CD4-positive, alpha-beta T cell (primary cell): ENCODE measurements at regions not wholly inside any gene's neighbourhood (a gene's known extent, or its start where the extent isn't known, plus 50 kb on each side); places are given as distances from the start of the nearest gene placed in this dataset.

Source experiments
- ATAC-seq: fragments of 200-7000 bp; cut with Tn5 transposase; one replicate; pipeline ENCODE4 v1.10.0; 2022; ENCODE audit warnings: mild to moderate bottlenecking; ENCODE audit not compliant: poor library complexity
- CTCF ChIA-PET: fragments of 350-600 bp; sonication (Branson Sonifier 250); formaldehyde crosslinking; loops from one replicate; lab custom pipeline; 2021; ENCODE audit warnings: antibody characterized with exemption, inconsistent platforms; lab: Charles Lee
- POLR2A ChIA-PET: fragments of 350-600 bp; sonication (Branson Sonifier 250); formaldehyde crosslinking; loops from one replicate; lab custom pipeline; 2021; ENCODE audit warnings: antibody characterized with exemption, inconsistent platforms; lab: Charles Lee
- DNase-seq, 14 experiments: peaks; one replicate each; pipeline ENCODE4 v3.0.0-alpha.2; 2013 to 2020; ENCODE audit warnings: mixed read lengths in 2 of 14
- H3K27ac ChIP-seq, 2 donors: one replicate each; pipeline versions ENCODE4 v1.5.1 to v1.7.0; 2013; ENCODE audit warnings: low read length in 2 of 2, low read depth in 1 of 2, mild to moderate bottlenecking in 1 of 2
- H3K27me3 ChIP-seq, 2 experiments: 1 replicate in 1 of 2; 2 replicates in 1 of 2; pipeline versions ENCODE4 v1.6.1 to v1.7.0; 2013; ENCODE audit warnings: low read length in 2 of 2, control low read depth in 1 of 2, mild to moderate bottlenecking in 1 of 2, moderate library complexity in 1 of 2; ENCODE audit not compliant: insufficient read depth in 2 of 2, control insufficient read depth in 1 of 2
- H3K36me3 ChIP-seq: one replicate; pipeline ENCODE4 v1.6.1; 2013; ENCODE audit warnings: low read length, control low read depth; ENCODE audit not compliant: insufficient read depth
- H3K4me1 ChIP-seq: one replicate; pipeline ENCODE4 v1.6.1; 2013; ENCODE audit warnings: low read length, control low read depth; ENCODE audit not compliant: insufficient read depth
- H3K4me3 ChIP-seq: one replicate; pipeline ENCODE4 v1.5.1; 2013; ENCODE audit warnings: mild to moderate bottlenecking, low read length, moderate library complexity
- H3K9me3 ChIP-seq, 2 experiments: 1 replicate in 1 of 2; 2 replicates in 1 of 2; pipeline versions ENCODE4 v1.6.1 to v1.7.0; 2013; ENCODE audit warnings: low read length in 2 of 2, mild to moderate bottlenecking in 2 of 2, control low read depth in 1 of 2, moderate library complexity in 1 of 2; ENCODE audit not compliant: control insufficient read depth in 1 of 2, insufficient read depth in 1 of 2
- H3K27ac Mint-ChIP-seq: one replicate; pipeline ENCODE4 v1.8.0; 2020; ENCODE audit warnings: mixed read lengths
- H3K27me3 Mint-ChIP-seq: one replicate; pipeline ENCODE4 v1.8.0; 2021; ENCODE audit warnings: mixed read lengths
- H3K36me3 Mint-ChIP-seq: one replicate; pipeline ENCODE4 v1.8.0; 2021; ENCODE audit warnings: low read depth, mixed read lengths
- H3K4me1 Mint-ChIP-seq: one replicate; pipeline ENCODE4 v1.8.0; 2021; ENCODE audit warnings: low read depth, mixed read lengths
- H3K4me3 Mint-ChIP-seq: one replicate; pipeline ENCODE4 v1.8.0; 2020; ENCODE audit warnings: mild to moderate bottlenecking, mixed read lengths
- H3K9me3 Mint-ChIP-seq: one replicate; pipeline ENCODE4 v1.8.0; 2020; ENCODE audit warnings: mixed read lengths
- intact Hi-C, 2 experiments: fragments of 100-400 bp; cut with DNase I in 1 of 2; cut with micrococcal nuclease in 1 of 2; formaldehyde crosslinking; loops; one replicate each; pipeline versions ENCODE4 v1.15.1 to v1.9.0; 2023 to 2025; cut with DNase I, micrococcal nuclease
- TF ChIP-seq, protein P1 (sequence below): fragments of 200-600 bp; IDR thresholded peaks from one replicate; pipeline ENCODE4 v1.8.0; 2022; ENCODE audit warnings: antibody characterized with exemption, mild to moderate bottlenecking

DNA sequence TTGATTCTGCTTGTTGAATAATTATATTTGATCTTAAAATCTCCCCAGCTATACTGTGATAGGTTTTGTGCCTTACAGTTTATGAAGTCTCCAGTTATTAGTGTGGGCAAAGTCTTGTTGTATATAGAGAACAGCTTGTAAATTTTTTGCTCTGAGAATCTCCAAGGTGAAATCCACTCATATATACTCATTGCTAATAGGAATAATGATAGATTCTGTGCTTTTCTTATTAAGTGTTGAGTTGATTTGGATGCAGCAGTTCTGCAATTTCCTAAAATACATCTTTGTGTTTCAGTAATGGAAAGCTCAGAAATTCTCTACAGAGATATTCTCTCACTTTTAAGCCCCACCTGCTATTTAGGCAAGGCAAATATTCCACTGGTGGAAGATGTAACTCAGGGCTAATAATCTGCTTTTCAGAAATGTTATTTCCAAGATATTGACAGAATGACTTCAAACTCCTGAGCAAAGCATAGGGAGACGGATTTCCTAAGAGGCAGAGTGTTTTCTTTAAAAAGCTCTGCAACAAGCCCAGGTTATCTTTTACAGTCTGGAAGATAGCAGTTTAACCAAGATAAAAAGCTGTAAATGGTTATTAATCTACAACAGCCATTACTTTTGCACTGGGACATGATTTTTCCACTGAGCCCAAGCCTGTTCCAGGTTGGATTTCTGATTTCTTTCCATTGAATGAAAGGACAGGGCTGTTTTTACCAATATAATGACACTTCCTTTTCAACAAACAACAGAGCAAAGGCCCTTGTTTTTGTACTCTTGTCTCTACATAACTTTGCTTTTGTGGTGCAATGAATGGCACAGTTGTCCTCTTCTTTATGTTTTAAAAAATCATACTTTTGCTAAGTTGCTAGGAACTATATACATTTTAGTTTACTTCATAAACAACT, 239.9 kb upstream of the ATP2B1 start:
- peaks cover 61% of the 10 kb centered on the region for H3K4me1 Mint-ChIP-seq
- H3K27ac ChIP-seq: peak overlapping the region in 1 of 2 donors; percentile 14
- ATAC-seq (no peak), DNase-seq (peak in 1 of 14 experiments; percentile 22)
- ChIA-PET POLR2A (interaction anchor here (1.8 to 2.6 kb wide), 2 partner anchors 85 to 239 kb away, joined by 6 to 21 read pairs; partner anchors contain the start of gene ATP2B1), CTCF (interaction anchor here (1.0 to 1.9 kb wide), 3 partner anchors 12 to 284 kb away, joined by 3 to 7 read pairs (median 4); no protein-coding TSS in a partner anchor)
- no peaks in the 10 kb centered on the region for H3K27me3 ChIP-seq
- no peak overlapping the region for H3K4me3 Mint-ChIP-seq
- no peaks in the 10 kb centered on the region for H3K36me3 Mint-ChIP-seq
- peak overlapping the region; percentile 61 for H3K27ac Mint-ChIP-seq
- TF ChIP-seq, protein P1, sequence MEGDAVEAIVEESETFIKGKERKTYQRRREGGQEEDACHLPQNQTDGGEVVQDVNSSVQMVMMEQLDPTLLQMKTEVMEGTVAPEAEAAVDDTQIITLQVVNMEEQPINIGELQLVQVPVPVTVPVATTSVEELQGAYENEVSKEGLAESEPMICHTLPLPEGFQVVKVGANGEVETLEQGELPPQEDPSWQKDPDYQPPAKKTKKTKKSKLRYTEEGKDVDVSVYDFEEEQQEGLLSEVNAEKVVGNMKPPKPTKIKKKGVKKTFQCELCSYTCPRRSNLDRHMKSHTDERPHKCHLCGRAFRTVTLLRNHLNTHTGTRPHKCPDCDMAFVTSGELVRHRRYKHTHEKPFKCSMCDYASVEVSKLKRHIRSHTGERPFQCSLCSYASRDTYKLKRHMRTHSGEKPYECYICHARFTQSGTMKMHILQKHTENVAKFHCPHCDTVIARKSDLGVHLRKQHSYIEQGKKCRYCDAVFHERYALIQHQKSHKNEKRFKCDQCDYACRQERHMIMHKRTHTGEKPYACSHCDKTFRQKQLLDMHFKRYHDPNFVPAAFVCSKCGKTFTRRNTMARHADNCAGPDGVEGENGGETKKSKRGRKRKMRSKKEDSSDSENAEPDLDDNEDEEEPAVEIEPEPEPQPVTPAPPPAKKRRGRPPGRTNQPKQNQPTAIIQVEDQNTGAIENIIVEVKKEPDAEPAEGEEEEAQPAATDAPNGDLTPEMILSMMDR: no peak
- no peaks in the 10 kb centered on the region for H3K9me3 ChIP-seq
- H3K4me1 ChIP-seq: peaks cover 18% of the 10 kb centered on the region
- H3K9me3 Mint-ChIP-seq: no peaks in the 10 kb centered on the region
- H3K36me3 ChIP-seq: no peaks in the 10 kb centered on the region
- H3K4me3 ChIP-seq: no peak overlapping the region
- intact Hi-C loops: loop anchor here (2.0 to 5.0 kb wide), 3 partner anchors 186 to 240 kb away; partner anchors contain the start of gene ATP2B1 (in 1 of the 2)
- no peaks in the 10 kb centered on the region for H3K27me3 Mint-ChIP-seq

DNA sequence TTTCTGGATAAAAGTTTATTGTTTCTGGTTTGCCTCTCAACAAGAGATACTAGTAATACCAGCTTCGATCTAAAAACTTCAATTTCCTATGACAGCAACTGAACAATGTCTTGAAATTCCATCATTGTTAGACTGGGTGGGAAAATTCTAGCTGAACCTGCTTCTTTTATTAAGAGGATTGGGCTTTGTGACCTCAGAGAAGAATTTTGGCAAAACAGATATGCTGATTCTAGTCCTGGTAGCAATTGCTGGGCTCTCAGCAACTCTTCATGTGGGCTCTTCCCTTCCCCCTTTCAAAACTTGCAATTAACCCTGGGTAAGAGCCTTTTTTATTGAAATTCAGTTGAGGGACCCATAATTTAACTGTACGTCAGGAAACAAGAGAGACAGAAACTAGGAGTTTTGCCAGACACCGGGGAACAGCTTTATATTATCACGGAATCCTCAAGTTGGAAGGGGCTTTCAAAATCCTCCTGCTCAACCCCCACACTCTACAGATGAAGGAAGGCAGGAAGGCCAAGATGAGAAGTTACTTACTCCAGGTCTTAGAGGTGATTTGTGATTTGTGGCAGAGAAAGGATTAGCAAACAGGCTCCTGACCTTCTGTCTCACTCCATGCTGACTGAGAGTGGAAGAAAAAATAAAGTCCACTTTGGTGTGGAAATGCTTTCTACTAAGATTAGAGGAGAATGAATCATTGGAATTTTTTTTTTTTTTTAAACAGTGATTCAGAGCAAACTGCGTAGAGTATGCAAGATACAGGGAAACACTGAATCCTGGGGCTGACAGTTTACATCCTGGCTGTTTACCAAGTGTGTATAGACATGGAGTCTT, 239.0 kb upstream of the ATP2B1 start:
- H3K27me3 ChIP-seq: no peaks in the 10 kb centered on the region
- Mint-ChIP-seq H3K27ac (peak overlapping the region; percentile 61), H3K9me3 (no peaks in the 10 kb centered on the region), H3K4me3 (no peak overlapping the region), H3K36me3 (no peaks in the 10 kb centered on the region), H3K27me3 (no peaks in the 10 kb centered on the region), H3K4me1 (peaks cover 69% of the 10 kb centered on the region)
- TF ChIP-seq, protein P1: no peak
- POLR2A ChIA-PET: interaction anchor here (1.8 to 2.6 kb wide), 2 partner anchors 84 to 239 kb away, joined by 6 to 21 read pairs; partner anchors contain the start of gene ATP2B1
- H3K36me3 ChIP-seq: no peaks in the 10 kb centered on the region
- DNase-seq: peak in 2 of 14 experiments; percentile 46 to 49
- no peaks in the 10 kb centered on the region for H3K9me3 ChIP-seq
- H3K4me3 ChIP-seq: no peak overlapping the region
- peaks cover 25% of the 10 kb centered on the region for H3K4me1 ChIP-seq
- CTCF ChIA-PET: interaction anchor here (1.1 to 1.9 kb wide), 2 partner anchors 14 to 238 kb away, joined by 3 to 7 read pairs; no protein-coding TSS in a partner anchor
- H3K27ac ChIP-seq: peak overlapping the region in 1 of 2 donors; percentile 14
- no peak for ATAC-seq
- intact Hi-C loops: loop anchor here (2.0 to 5.0 kb wide), 3 partner anchors 185 to 239 kb away; partner anchors contain the start of gene ATP2B1 (in 1 of the 2)
